MCF 10A (cell line): ENCODE measurements at regions not wholly inside any gene's neighbourhood (a gene's known extent, or its start where the extent isn't known, plus 50 kb on each side); places are given as distances from the start of the nearest gene placed in this dataset.

Experiments
- BruUV-seq: library from RNA; stranded (reverse); fragments of 400-500 nt; replicated peaks from 2 replicates; lab custom pipeline; 2021; lab: Mats Ljungman, UMichigan
- CTCF ChIA-PET: fragments of 300-600 bp; sonication (Branson Sonifier 250); formaldehyde crosslinking; extraction: SDS; loops from one replicate; lab custom pipeline; 2021; ENCODE audit warnings: antibody characterized with exemption, inconsistent platforms; lab: Yijun Ruan, JAX
- POLR2A ChIA-PET: fragments of 300-600, 350-650 bp; sonication (Branson Sonifier 250); formaldehyde crosslinking; extraction: SDS; loops from one replicate; lab custom pipeline; 2020; ENCODE audit warnings: antibody characterized with exemption, inconsistent platforms; lab: Yijun Ruan, JAX
- DNase-seq: peaks from one replicate; pipeline ENCODE4 v3.0.0-alpha.2; 2018; ENCODE audit not compliant: unreplicated experiment
- H3K27ac Mint-ChIP-seq: one replicate; pipeline ENCODE4 v1.8.0; 2022; ENCODE audit warnings: mild to moderate bottlenecking, low read depth, mixed read lengths; ENCODE audit not compliant: unreplicated experiment
- H3K27me3 Mint-ChIP-seq: one replicate; pipeline ENCODE4 v1.8.0; 2022; ENCODE audit warnings: mixed read lengths; ENCODE audit not compliant: insufficient read depth, unreplicated experiment
- H3K36me3 Mint-ChIP-seq: one replicate; pipeline ENCODE4 v1.8.0; 2022; ENCODE audit warnings: mild to moderate bottlenecking, moderate library complexity, mixed read lengths; ENCODE audit not compliant: insufficient read depth, unreplicated experiment
- H3K4me1 Mint-ChIP-seq: one replicate; pipeline ENCODE4 v1.8.0; 2022; ENCODE audit warnings: mixed read lengths; ENCODE audit not compliant: insufficient read depth, unreplicated experiment
- H3K4me3 Mint-ChIP-seq: one replicate; pipeline ENCODE4 v1.8.0; 2022; ENCODE audit warnings: mild to moderate bottlenecking, moderate library complexity, mixed read lengths; ENCODE audit not compliant: unreplicated experiment
- H3K9me3 Mint-ChIP-seq: one replicate; pipeline ENCODE4 v1.8.0; 2022; ENCODE audit warnings: mixed read lengths; ENCODE audit not compliant: unreplicated experiment
- intact Hi-C: fragments of 100-400 bp; cut with micrococcal nuclease; formaldehyde crosslinking; loops from 2 replicates; pipeline ENCODE4 v1.14.1; 2022
- TF ChIP-seq, protein P1 (sequence below): fragments of 200-600 bp; IDR thresholded peaks from one replicate; pipeline ENCODE4 v1.8.0; 2022; ENCODE audit warnings: antibody characterized with exemption, mild to moderate bottlenecking; ENCODE audit not compliant: unreplicated experiment

DNA sequence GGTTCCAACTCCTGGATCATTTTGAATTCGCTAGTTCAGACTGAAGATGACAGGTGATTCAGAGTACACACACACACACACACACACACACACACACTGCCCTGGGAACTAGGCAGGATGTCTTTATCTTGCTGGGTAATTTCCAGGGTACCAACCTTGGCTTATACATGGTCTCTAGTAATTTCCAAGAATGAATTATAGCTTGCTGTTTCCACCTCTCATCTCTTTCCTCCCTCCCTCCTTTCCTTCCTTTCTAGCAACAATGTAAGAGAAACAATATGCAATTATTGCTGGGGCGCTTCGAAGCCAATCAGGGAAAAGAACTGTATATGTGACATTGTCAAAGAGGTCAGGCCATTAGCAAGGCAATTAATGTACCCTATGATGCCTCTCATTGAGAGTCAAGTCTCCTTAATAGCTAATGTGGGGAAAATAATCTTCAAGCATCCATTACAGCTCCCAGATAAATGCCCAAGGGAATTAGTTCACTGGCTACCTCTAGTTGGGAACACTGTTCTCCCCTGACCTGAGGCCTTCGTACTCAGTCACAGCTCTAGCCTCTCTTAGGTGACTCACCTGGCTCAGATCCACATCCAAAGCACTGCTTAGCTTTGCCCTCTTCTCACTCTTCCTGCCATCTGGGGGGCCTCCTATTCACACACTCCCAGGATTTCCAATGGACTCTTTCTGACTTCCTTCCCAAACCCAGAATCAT is 311.5 kb downstream of the PPP1R2C start:
- Mint-ChIP-seq H3K4me1 (no peaks in the 10 kb centered on the region), H3K27ac (no peak overlapping the region), H3K9me3 (no peaks in the 10 kb centered on the region), H3K36me3 (peaks cover 6% of the 10 kb centered on the region), H3K4me3 (no peak overlapping the region), H3K27me3 (peaks cover 45% of the 10 kb centered on the region)
- ChIA-PET CTCF (interaction anchor here (0.6 kb wide), 1 partner anchor 338 kb away, joined by 3 read pairs; no protein-coding TSS in a partner anchor), POLR2A (no interaction called here)
- peak; percentile 52 for DNase-seq
- intact Hi-C loops, result no loop called here
- BruUV-seq, result no TSS peak
- TF ChIP-seq, protein P1, sequence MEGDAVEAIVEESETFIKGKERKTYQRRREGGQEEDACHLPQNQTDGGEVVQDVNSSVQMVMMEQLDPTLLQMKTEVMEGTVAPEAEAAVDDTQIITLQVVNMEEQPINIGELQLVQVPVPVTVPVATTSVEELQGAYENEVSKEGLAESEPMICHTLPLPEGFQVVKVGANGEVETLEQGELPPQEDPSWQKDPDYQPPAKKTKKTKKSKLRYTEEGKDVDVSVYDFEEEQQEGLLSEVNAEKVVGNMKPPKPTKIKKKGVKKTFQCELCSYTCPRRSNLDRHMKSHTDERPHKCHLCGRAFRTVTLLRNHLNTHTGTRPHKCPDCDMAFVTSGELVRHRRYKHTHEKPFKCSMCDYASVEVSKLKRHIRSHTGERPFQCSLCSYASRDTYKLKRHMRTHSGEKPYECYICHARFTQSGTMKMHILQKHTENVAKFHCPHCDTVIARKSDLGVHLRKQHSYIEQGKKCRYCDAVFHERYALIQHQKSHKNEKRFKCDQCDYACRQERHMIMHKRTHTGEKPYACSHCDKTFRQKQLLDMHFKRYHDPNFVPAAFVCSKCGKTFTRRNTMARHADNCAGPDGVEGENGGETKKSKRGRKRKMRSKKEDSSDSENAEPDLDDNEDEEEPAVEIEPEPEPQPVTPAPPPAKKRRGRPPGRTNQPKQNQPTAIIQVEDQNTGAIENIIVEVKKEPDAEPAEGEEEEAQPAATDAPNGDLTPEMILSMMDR, result no peak

DNA sequence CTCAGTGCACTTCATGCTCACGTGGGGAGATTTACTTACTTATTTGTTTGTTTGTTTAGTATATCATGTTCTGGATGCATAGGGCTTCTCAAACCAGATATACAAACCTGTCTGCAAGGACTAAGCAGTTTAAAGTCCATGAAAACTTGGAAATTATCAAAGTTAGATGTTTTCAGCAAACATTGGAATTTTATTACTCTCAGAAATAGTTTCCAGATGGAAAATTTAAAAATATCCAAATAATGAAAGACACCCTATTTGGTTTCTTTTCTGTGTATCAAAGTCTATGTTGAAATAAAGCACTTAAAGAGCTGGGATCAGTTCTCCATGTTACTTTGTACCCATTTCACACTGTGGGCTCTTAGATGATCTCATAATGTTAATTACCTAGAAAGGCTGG is 312.1 kb downstream of the PPP1R2C start:
- H3K9me3 Mint-ChIP-seq, result no peaks in the 10 kb centered on the region
- intact Hi-C loops, result no loop called here
- ChIA-PET POLR2A (no interaction called here), CTCF (no interaction called here)
- no peak overlapping the region for H3K4me3 Mint-ChIP-seq
- TF ChIP-seq, protein P1, result no peak
- H3K27me3 Mint-ChIP-seq, result peaks cover 45% of the 10 kb centered on the region
- no peak for DNase-seq
- H3K4me1 Mint-ChIP-seq, result no peaks in the 10 kb centered on the region
- H3K27ac Mint-ChIP-seq, result no peak overlapping the region
- peaks cover 6% of the 10 kb centered on the region for H3K36me3 Mint-ChIP-seq
- BruUV-seq, result no TSS peak

DNA sequence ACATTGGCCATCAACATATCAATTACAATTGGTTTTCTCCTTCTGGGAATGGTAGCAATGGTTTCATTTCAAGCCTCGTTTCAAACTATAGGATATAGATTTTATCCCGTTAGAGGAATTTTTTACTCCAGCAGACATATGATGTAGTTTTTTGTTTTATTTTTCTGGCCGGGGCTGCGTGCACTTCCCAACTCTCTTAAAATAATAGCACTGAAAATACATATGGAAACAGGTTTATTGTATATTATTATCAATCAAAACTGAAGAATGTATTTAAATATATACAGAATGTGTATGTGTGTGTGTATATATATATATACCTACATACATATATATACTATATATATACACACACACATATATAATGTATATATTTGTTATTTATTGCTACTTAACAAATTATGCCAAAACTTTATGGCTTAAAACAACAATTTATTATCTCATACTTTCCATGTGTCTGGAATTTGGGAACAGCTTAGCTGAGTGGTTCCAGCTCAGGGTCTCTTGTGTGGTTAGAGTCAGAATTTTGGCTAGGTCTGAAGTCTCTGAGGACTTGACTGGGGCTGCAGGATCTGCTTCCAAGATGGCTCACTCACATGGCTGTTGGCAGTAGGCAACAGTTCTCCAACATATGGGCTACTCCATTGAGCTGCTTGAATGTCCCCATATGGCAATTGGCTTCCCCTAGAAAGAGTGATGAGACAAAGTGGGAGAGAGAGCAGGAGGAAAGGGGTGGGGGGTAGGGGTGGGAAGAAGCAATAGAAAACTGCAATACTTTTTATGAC is 314.1 kb downstream of the PPP1R2C start:
- no peaks in the 10 kb centered on the region for H3K4me1 Mint-ChIP-seq
- TF ChIP-seq, protein P1, result no peak
- H3K27me3 Mint-ChIP-seq, result peaks cover 33% of the 10 kb centered on the region
- no peaks in the 10 kb centered on the region for H3K9me3 Mint-ChIP-seq
- H3K27ac Mint-ChIP-seq, result no peak overlapping the region
- no TSS peak for BruUV-seq
- DNase-seq, result no peak
- CTCF ChIA-PET, result no interaction called here
- intact Hi-C loops, result no loop called here
- POLR2A ChIA-PET, result interaction anchor here (0.6 kb wide), 1 partner anchor 410 kb away, joined by 3 read pairs; no protein-coding TSS in a partner anchor
- no peaks in the 10 kb centered on the region for H3K36me3 Mint-ChIP-seq
- H3K4me3 Mint-ChIP-seq, result no peak overlapping the region

DNA sequence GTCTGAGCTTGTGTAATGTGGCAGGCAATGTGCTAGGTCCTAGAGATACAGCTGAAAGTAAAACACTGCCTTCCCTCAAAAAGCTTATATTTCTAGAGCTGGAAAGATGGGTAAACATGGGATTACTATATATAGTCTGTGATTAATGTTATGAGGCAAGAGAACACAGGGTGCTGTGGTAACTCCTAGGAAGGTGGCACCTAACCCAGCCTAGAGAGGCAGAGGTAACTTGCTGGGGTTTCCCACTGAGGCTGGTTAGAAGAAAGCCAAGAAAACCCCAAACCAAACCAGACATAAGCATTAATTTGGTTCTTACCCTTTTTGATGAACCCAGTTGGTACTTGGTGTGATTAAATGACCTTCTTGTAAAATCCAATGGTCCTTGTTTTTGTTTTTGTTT is 315.0 kb downstream of the PPP1R2C start:
- Mint-ChIP-seq H3K4me1 (no peaks in the 10 kb centered on the region), H3K27me3 (peaks cover 24% of the 10 kb centered on the region), H3K9me3 (no peaks in the 10 kb centered on the region), H3K36me3 (no peaks in the 10 kb centered on the region), H3K27ac (no peak overlapping the region), H3K4me3 (no peak overlapping the region)
- intact Hi-C loops, result no loop called here
- no TSS peak for BruUV-seq
- DNase-seq, result no peak
- CTCF ChIA-PET, result no interaction called here
- POLR2A ChIA-PET, result no interaction called here
- TF ChIP-seq, protein P1, result no peak
